Neuronal stem cell (in vitro differentiated cells): ENCODE measurements at regions not wholly inside any gene's neighbourhood (a gene's known extent, or its start where the extent isn't known, plus 50 kb on each side); places are given as distances from the start of the nearest gene placed in this dataset.

Experiments used
- DNase-seq: peaks from one replicate; pipeline ENCODE4 v3.0.0-alpha.2; 2013; ENCODE audit warnings: low spot score
- H2AFZ ChIP-seq: one replicate; pipeline ENCODE4 v1.6.1; 2013; ENCODE audit warnings: mild to moderate bottlenecking, low read length, inconsistent platforms
- H2AK5ac ChIP-seq: 2 replicates; pipeline ENCODE4 v1.6.1; 2013; ENCODE audit warnings: low read depth, mild to moderate bottlenecking, inconsistent platforms, low read length, moderate library complexity, mixed read lengths
- H2BK120ac ChIP-seq: 2 replicates; pipeline ENCODE4 v1.6.1; 2013; ENCODE audit warnings: low read depth, mild to moderate bottlenecking, inconsistent platforms, low read length, moderate library complexity, mixed read lengths
- H2BK12ac ChIP-seq: one replicate; pipeline ENCODE4 v1.6.1; 2013; ENCODE audit warnings: low read length, inconsistent platforms
- H2BK15ac ChIP-seq: 2 replicates; pipeline ENCODE4 v1.6.1; 2013; ENCODE audit warnings: mild to moderate bottlenecking, low read length, inconsistent platforms, mixed read lengths
- H2BK5ac ChIP-seq: one replicate; pipeline ENCODE4 v1.6.1; 2013; ENCODE audit warnings: inconsistent platforms, mild to moderate bottlenecking, low read length, moderate library complexity
- H3K14ac ChIP-seq: one replicate; pipeline ENCODE4 v1.6.1; 2013; ENCODE audit warnings: low read length, inconsistent platforms
- H3K18ac ChIP-seq: 2 replicates; pipeline ENCODE4 v1.6.1; 2013; ENCODE audit warnings: low read length, inconsistent platforms
- H3K23ac ChIP-seq: 2 replicates; pipeline ENCODE4 v1.6.1; 2013; ENCODE audit warnings: low read depth, mild to moderate bottlenecking, mixed read lengths, low read length, inconsistent platforms; ENCODE audit not compliant: poor library complexity
- H3K27ac ChIP-seq: replicated peaks from 3 replicates; pipeline ENCODE4 v1.5.1; 2013; ENCODE audit warnings: low read length, inconsistent platforms
- H3K27me3 ChIP-seq, 3 experiments: 2 replicates each; pipeline ENCODE4 v1.6.1; 2013; ENCODE audit warnings: low read length in 3 of 3, mild to moderate bottlenecking in 2 of 3, inconsistent platforms in 1 of 3, low read depth in 1 of 3, mixed read lengths in 1 of 3, moderate library complexity in 1 of 3; ENCODE audit not compliant: control insufficient read depth in 3 of 3, insufficient read depth in 3 of 3
- H3K36me3 ChIP-seq, 2 donors: replicated peaks in 1 of 2; 2 replicates each; pipeline ENCODE4 v1.6.1; 2013; ENCODE audit warnings: low read length in 2 of 2; ENCODE audit not compliant: control insufficient read depth in 2 of 2, insufficient read depth in 2 of 2
- H3K4ac ChIP-seq: 2 replicates; pipeline ENCODE4 v1.6.1; 2013; ENCODE audit warnings: inconsistent platforms, mild to moderate bottlenecking, low read length, moderate library complexity
- H3K4me1 ChIP-seq, 2 donors: 1 replicate in 1 of 2; 2 replicates in 1 of 2; pipeline ENCODE4 v1.6.1; 2013; ENCODE audit warnings: low read length in 2 of 2, low read depth in 1 of 2; ENCODE audit not compliant: control insufficient read depth in 2 of 2, insufficient read depth in 1 of 2
- H3K4me2 ChIP-seq: one replicate; pipeline ENCODE4 v1.6.1; 2013; ENCODE audit warnings: mild to moderate bottlenecking, low read length, inconsistent platforms; ENCODE audit not compliant: insufficient read depth, poor library complexity, severe bottlenecking
- H3K4me3 ChIP-seq, 2 donors: 2 replicates each; pipeline ENCODE4 v1.5.1; 2013; ENCODE audit warnings: low read length in 2 of 2, mild to moderate bottlenecking in 2 of 2, inconsistent platforms in 1 of 2, moderate library complexity in 1 of 2
- H3K79me1 ChIP-seq: one replicate; pipeline ENCODE4 v1.6.1; 2013; ENCODE audit warnings: low read depth, mild to moderate bottlenecking, inconsistent platforms, low read length, moderate library complexity
- H3K9ac ChIP-seq: one replicate; pipeline ENCODE4 v1.6.1; 2013; ENCODE audit warnings: mild to moderate bottlenecking, low read depth, low read length, inconsistent platforms; ENCODE audit not compliant: poor library complexity
- H3K9me3 ChIP-seq, 2 donors: replicated peaks in 1 of 2; 2 replicates each; pipeline versions ENCODE3 to v1.6.1; 2013; ENCODE audit warnings: low read length in 2 of 2, mild to moderate bottlenecking in 2 of 2, inconsistent platforms in 1 of 2, low read depth in 1 of 2, mixed read lengths in 1 of 2, moderate library complexity in 1 of 2; ENCODE audit not compliant: control insufficient read depth in 2 of 2, insufficient read depth in 1 of 2
- H4K8ac ChIP-seq: one replicate; pipeline ENCODE4 v1.6.1; 2013; ENCODE audit warnings: low read depth, mild to moderate bottlenecking, inconsistent platforms, low read length, moderate library complexity
- H4K91ac ChIP-seq: one replicate; pipeline ENCODE4 v1.6.1; 2013; ENCODE audit warnings: low read length, low read depth, mild to moderate bottlenecking, inconsistent platforms; ENCODE audit not compliant: poor library complexity
- WGBS, 2 donors: extraction: QIAGEN DNeasy Blood & Tissue Kit; methylation state at CpG; one replicate each; pipeline ENCODE4 v1.1.7; 2013; ENCODE audit warnings: missing lambda C conversion rate in 2 of 2, mixed read lengths in 1 of 2; ENCODE audit not compliant: insufficient read length in 2 of 2, insufficient replicate concordance in 1 of 2; ENCODE audit errors: extremely low coverage in 2 of 2; 5-methylcytosine and 5-hydroxymethylcytosine counted together

DNA sequence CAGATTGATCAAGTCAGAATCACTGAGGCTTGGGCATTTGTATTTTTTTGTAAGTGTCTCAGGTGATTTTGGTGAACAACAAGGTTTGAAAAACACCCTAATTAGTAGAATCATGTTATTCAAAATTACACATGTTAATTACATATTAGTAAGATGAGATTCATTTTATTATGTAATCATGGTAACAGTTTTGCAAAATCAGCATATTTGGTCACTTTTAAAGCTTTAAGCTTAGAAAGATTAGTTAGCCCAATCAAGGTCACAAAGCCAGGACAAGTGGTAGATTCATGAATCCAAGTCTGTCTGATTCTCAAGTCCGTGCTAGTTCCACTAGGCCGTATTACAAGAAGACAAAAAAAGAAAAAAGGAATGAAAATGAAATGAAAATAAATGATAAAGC lies 218.4 kb upstream of the FAR2 start:
- Histone ChIP-seq H2BK5ac (no peak overlapping the region), H3K27me3 (no peaks in the 10 kb centered on the region), H3K18ac (no peak overlapping the region), H3K4me1 (no peaks in the 10 kb centered on the region), H3K4me2 (no peak overlapping the region), H2BK15ac (no peak overlapping the region), H3K4me3 (no peak overlapping the region), H3K9me3 (peaks cover 0 to 3% of the 10 kb centered on the region in 2 donors), H4K91ac (no peak overlapping the region), H4K8ac (no peak overlapping the region), H3K9ac (no peak overlapping the region), H2BK120ac (no peak overlapping the region), H2BK12ac (no peak overlapping the region), H3K4ac (no peak overlapping the region), H3K36me3 (no peaks in the 10 kb centered on the region), H2AK5ac (no peak overlapping the region), H2AFZ (no peak overlapping the region), H3K79me1 (no peaks in the 10 kb centered on the region), H3K27ac (no peak overlapping the region), H3K14ac (no peak overlapping the region), H3K23ac (no peak overlapping the region)
- no peak for DNase-seq
- whole genome bisulfite sequencing, 2 donors = no CpG with 5 or more reads among the region's 2 CpGs

- no peak overlapping the region for H3K9ac ChIP-seq
- H3K9me3 ChIP-seq = no peaks in the 10 kb centered on the region
- no CpG with 5 or more reads among the region's 1 CpG for WGBS, 2 donors
- H2BK12ac ChIP-seq = no peak overlapping the region
- H4K91ac ChIP-seq = no peak overlapping the region
- H3K4me2 ChIP-seq = no peak overlapping the region
- no peak overlapping the region for H3K14ac ChIP-seq
- H3K27me3 ChIP-seq = no peaks in the 10 kb centered on the region
- H3K79me1 ChIP-seq = no peaks in the 10 kb centered on the region
- no peak for DNase-seq
- no peak overlapping the region for H2AFZ ChIP-seq
- no peak overlapping the region for H3K27ac ChIP-seq
- no peak overlapping the region for H2BK15ac ChIP-seq
- H3K23ac ChIP-seq = no peak overlapping the region
- H3K4me1 ChIP-seq = peaks cover 0 to 4% of the 10 kb centered on the region in 2 donors
- H2BK120ac ChIP-seq = no peak overlapping the region
- no peak overlapping the region for H2AK5ac ChIP-seq
- no peaks in the 10 kb centered on the region for H3K36me3 ChIP-seq
- H4K8ac ChIP-seq = no peak overlapping the region
- no peak overlapping the region for H3K18ac ChIP-seq
- no peak overlapping the region for H3K4ac ChIP-seq
- no peak overlapping the region for H3K4me3 ChIP-seq
- no peak overlapping the region for H2BK5ac ChIP-seq
Observed at GRCh38 chr12:28933176-28933575, 215.9 kb upstream of the FAR2 start.

DNA sequence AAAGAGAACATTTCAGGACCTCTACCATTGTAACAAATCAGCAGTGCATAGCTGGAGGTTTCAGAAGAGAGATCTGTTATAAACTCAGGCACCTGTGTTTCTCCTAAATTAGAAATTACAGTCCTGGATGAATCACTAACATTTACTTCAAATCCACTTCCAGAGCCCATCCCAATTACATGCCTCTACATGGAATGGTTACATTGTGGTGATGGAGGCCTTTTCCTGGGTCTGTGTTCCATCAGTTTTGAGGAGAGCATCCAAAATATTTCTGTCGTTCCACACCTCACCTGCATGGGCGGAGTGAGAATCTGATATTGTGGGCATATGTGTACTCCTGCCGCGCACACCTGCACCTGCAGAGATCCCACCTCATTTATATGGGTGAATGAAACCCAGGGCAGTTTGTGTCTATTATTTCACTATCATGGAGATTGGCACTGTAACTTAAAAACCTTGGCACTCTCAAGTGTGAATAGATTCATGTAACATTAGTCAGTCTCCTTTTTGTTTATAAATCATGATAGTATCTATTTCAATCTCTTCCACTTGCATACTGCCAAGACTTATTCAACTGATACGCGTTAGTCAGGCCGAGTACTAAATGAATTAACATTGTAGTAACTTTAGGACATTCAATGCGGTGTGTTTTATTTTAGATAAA lies 215.1 kb upstream of the FAR2 start:
- H4K8ac ChIP-seq = no peak overlapping the region
- no peak overlapping the region for H3K23ac ChIP-seq
- DNase-seq = no peak
- H3K4me3 ChIP-seq = peak overlapping the region in 1 of 2 donors; percentile 42
- H2AFZ ChIP-seq = no peak overlapping the region
- H2BK12ac ChIP-seq = no peak overlapping the region
- H2BK15ac ChIP-seq = no peak overlapping the region
- H3K27ac ChIP-seq = no peak overlapping the region
- H3K4me1 ChIP-seq = peaks cover 0 to 4% of the 10 kb centered on the region in 2 donors
- no peak overlapping the region for H2BK120ac ChIP-seq
- no CpG with 5 or more reads among the region's 8 CpGs for WGBS, 2 donors
- no peak overlapping the region for H3K9ac ChIP-seq
- H4K91ac ChIP-seq = no peak overlapping the region
- H3K4ac ChIP-seq = no peak overlapping the region
- H2AK5ac ChIP-seq = no peak overlapping the region
- H3K27me3 ChIP-seq = no peaks in the 10 kb centered on the region
- H3K4me2 ChIP-seq = no peak overlapping the region
- H3K79me1 ChIP-seq = no peaks in the 10 kb centered on the region
- no peak overlapping the region for H3K14ac ChIP-seq
- no peak overlapping the region for H2BK5ac ChIP-seq
- H3K9me3 ChIP-seq = no peaks in the 10 kb centered on the region
- H3K36me3 ChIP-seq = no peaks in the 10 kb centered on the region
- H3K18ac ChIP-seq = no peak overlapping the region

DNA sequence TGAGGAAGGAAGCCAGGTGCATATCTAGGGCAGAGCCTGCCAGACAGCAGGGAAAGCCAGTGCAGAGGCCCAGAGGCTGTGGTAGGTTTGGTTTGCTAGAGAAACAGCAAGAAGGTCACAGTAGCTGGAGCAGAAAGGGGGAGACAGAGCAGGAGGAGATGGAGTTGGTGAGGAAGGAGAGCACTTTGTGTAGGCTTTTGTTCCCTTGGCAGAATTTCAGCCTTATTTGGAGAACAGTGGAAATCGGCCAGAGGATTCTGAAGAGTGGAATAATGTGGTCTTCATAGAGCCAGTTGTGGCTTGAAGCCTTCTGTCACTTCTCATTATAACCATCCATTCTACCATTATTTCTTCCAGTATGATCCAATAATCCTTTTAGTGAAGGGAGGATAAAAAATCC lies 212.9 kb upstream of the FAR2 start:
- no peak overlapping the region for H3K14ac ChIP-seq
- WGBS, 2 donors = no CpG with 5 or more reads among the region's 1 CpG

More for the DNA sequence above, 212.9 kb upstream of the FAR2 start:
- H3K4me1 ChIP-seq = peaks cover 0 to 4% of the 10 kb centered on the region in 2 donors
- DNase-seq = no peak
- H3K9ac ChIP-seq = no peak overlapping the region
- H3K4ac ChIP-seq = no peak overlapping the region
- H3K27ac ChIP-seq = no peak overlapping the region
- H2BK12ac ChIP-seq = no peak overlapping the region
- H2BK120ac ChIP-seq = no peak overlapping the region
- no peak overlapping the region for H3K18ac ChIP-seq
- no peak overlapping the region for H2BK15ac ChIP-seq
- H2AK5ac ChIP-seq = no peak overlapping the region
- no peak overlapping the region for H3K4me2 ChIP-seq
- H2BK5ac ChIP-seq = no peak overlapping the region
- H3K36me3 ChIP-seq = no peaks in the 10 kb centered on the region
- no peak overlapping the region for H3K4me3 ChIP-seq
- H4K91ac ChIP-seq = no peak overlapping the region
- H3K79me1 ChIP-seq = no peaks in the 10 kb centered on the region
- H3K23ac ChIP-seq = no peak overlapping the region
- H2AFZ ChIP-seq = no peak overlapping the region
- H4K8ac ChIP-seq = no peak overlapping the region
- no peaks in the 10 kb centered on the region for H3K9me3 ChIP-seq
- no peaks in the 10 kb centered on the region for H3K27me3 ChIP-seq
